GM12878 (cell line): ENCODE measurements at regions not wholly inside any gene's neighbourhood (a gene's known extent, or its start where the extent isn't known, plus 50 kb on each side); places are given as distances from the start of the nearest gene placed in this dataset.

Source experiments
- ATAC-seq: fragments of 200-7000 bp; cut with Tn5 transposase; 3 replicates; pipeline ENCODE4 v1.9.1; 2020; ENCODE audit warnings: mild to moderate bottlenecking, moderate library complexity
- BruUV-seq: library from RNA; stranded (reverse); fragments of 400-500 nt; replicated peaks from 2 replicates; lab custom pipeline; 2021; lab: Mats Ljungman, UMichigan
- CTCF ChIA-PET: fragments of 300-600 bp; sonication (Branson Sonifier 250); formaldehyde crosslinking; extraction: SDS; loops from one replicate; lab custom pipeline; 2021; ENCODE audit warnings: inconsistent platforms; lab: Yijun Ruan, JAX
- POLR2A ChIA-PET: fragments of 350-600 bp; formaldehyde crosslinking; extraction: SDS; loops from one replicate; lab custom pipeline; 2021; ENCODE audit warnings: inconsistent platforms; lab: Charles Lee
- RAD21 ChIA-PET: fragments of 300-600 bp; sonication (Branson Sonifier 250); formaldehyde crosslinking; loops from one replicate; lab custom pipeline; 2023; ENCODE audit warnings: antibody characterized with exemption; ENCODE audit not compliant: unreplicated experiment; lab: Charles Lee
- SMC1A ChIA-PET: fragments of 300-600 bp; sonication (Branson Sonifier 250); formaldehyde crosslinking; loops from one replicate; lab custom pipeline; 2023; ENCODE audit not compliant: unreplicated experiment, uncharacterized antibody; lab: Charles Lee
- DNase-seq: peaks from one replicate; pipeline ENCODE4 v3.0.0-alpha.2; 2011; ENCODE audit warnings: low read depth, low spot score
- FAIRE-seq: peaks from 3 replicates; lab custom pipeline; 2011; peaks lifted over from hg19 to GRCh38; lab: Jason Lieb, UNC
- H2AFZ ChIP-seq: 2 replicates; pipeline ENCODE4 v1.6.0; 2011; ENCODE audit warnings: low read depth, low read length, control low read depth; ENCODE audit not compliant: control insufficient read depth
- H3K27ac ChIP-seq: 2 replicates; pipeline ENCODE4 v1.5.1; 2011; ENCODE audit warnings: control low read depth; ENCODE audit not compliant: control insufficient read depth, insufficient read depth
- H3K27me3 ChIP-seq, 2 experiments: replicated peaks in 1 of 2; 2 replicates each; pipeline versions ENCODE4 v1.6.0 to v1.6.1; 2011; ENCODE audit warnings: low read length in 1 of 2; ENCODE audit not compliant: control insufficient read depth in 2 of 2, insufficient read depth in 2 of 2
- H3K36me3 ChIP-seq, 2 experiments: 2 replicates each; pipeline ENCODE4 v1.5.1; 2011; ENCODE audit warnings: low read length in 1 of 2; ENCODE audit not compliant: control insufficient read depth in 2 of 2, insufficient read depth in 2 of 2
- H3K4me1 ChIP-seq: 2 replicates; pipeline ENCODE4 v1.6.1; 2011; ENCODE audit warnings: mild to moderate bottlenecking, low read length, moderate library complexity, mixed read lengths; ENCODE audit not compliant: control insufficient read depth, insufficient read depth
- H3K4me2 ChIP-seq: 2 replicates; pipeline ENCODE4 v1.6.0; 2011; ENCODE audit warnings: control low read depth; ENCODE audit not compliant: control insufficient read depth, insufficient read depth
- H3K4me3 ChIP-seq: fragments of 200-600 bp; sonication (generic); 2 replicates; pipeline ENCODE4 v1.5.1; 2016
- H3K79me2 ChIP-seq: 2 replicates; pipeline ENCODE4 v1.6.0; 2011; ENCODE audit warnings: low read length; ENCODE audit not compliant: control insufficient read depth, insufficient read depth
- H3K9ac ChIP-seq: 2 replicates; pipeline ENCODE4 v1.8.0; 2011; ENCODE audit warnings: low read length, control low read depth, mixed read lengths; ENCODE audit not compliant: control insufficient read depth, insufficient read depth
- H3K9me3 ChIP-seq: replicated peaks from 3 replicates; pipeline ENCODE4 v1.5.1; 2011; ENCODE audit warnings: mild to moderate bottlenecking, low read length; ENCODE audit not compliant: control insufficient read depth, insufficient read depth
- H4K20me1 ChIP-seq: 2 replicates; pipeline ENCODE4 v1.6.0; 2011; ENCODE audit not compliant: control insufficient read depth, insufficient read depth
- BACH1 ChIP-seq: fragments of 450-650 bp; IDR thresholded peaks from 2 replicates; pipeline ENCODE4 v1.6.1; 2017; ENCODE audit warnings: mild to moderate bottlenecking, borderline replicate concordance
- BHLHE40 ChIP-seq, 2 experiments: fragments of 450-650 bp in 1 of 2; IDR thresholded peaks; 2 replicates each; pipeline ENCODE4 v1.6.1; 2011 to 2017; ENCODE audit warnings: low read depth in 2 of 2, borderline replicate concordance in 1 of 2, improper control_type of control experiment in 1 of 2, low read length in 1 of 2, mild to moderate bottlenecking in 1 of 2
- CBFB ChIP-seq: IDR thresholded peaks from 2 replicates; pipeline ENCODE4 v1.6.1; 2016; ENCODE audit warnings: antibody characterized with exemption, low read depth
- E4F1 ChIP-seq: fragments of 450-650 bp; IDR thresholded peaks from 2 replicates; pipeline ENCODE4 v1.6.1; 2018; ENCODE audit warnings: borderline replicate concordance, mild to moderate bottlenecking; ENCODE audit not compliant: partially characterized antibody
- EGR1 ChIP-seq, 2 experiments: IDR thresholded peaks; 1 replicate in 1 of 2; 2 replicates in 1 of 2; pipeline ENCODE4 v1.6.1; 2011 to 2012; ENCODE audit warnings: low read depth in 2 of 2, low read length in 2 of 2, borderline replicate concordance in 1 of 2, mild to moderate bottlenecking in 1 of 2, moderate library complexity in 1 of 2
- ELK1 ChIP-seq: IDR thresholded peaks from 2 replicates; pipeline ENCODE4 v1.6.1; 2012; ENCODE audit warnings: low read depth, low read length, improper control_type of control experiment
- ESRRA ChIP-seq: IDR thresholded peaks from 2 replicates; pipeline ENCODE4 v1.6.1; 2012; ENCODE audit warnings: mild to moderate bottlenecking, low read length, improper control_type of control experiment
- HDAC6 ChIP-seq: fragments of 200-600 bp; sonication (generic); IDR thresholded peaks from one replicate; pipeline ENCODE4 v1.8.0; 2017; ENCODE audit warnings: antibody characterized with exemption; ENCODE audit not compliant: unreplicated experiment
- JUNB ChIP-seq: IDR thresholded peaks from 2 replicates; pipeline ENCODE4 v1.6.1; 2016; ENCODE audit warnings: antibody characterized with exemption, mild to moderate bottlenecking
- KAT2A ChIP-seq: conservative IDR thresholded peaks from 2 replicates; pipeline ENCODE4 v1.6.1; 2011; ENCODE audit warnings: low read depth, low read length; ENCODE audit not compliant: control insufficient read depth
- NR2C1 ChIP-seq: fragments of 450-650 bp; IDR thresholded peaks from 2 replicates; pipeline ENCODE4 v1.6.1; 2017; ENCODE audit warnings: antibody characterized with exemption, mild to moderate bottlenecking, moderate library complexity
- SP1 ChIP-seq: IDR thresholded peaks from one replicate; pipeline ENCODE4 v1.6.1; 2011; ENCODE audit warnings: low read depth, low read length
- TCF12 ChIP-seq: IDR thresholded peaks from 2 replicates; pipeline ENCODE4 v1.6.1; 2011; ENCODE audit warnings: low read depth, mild to moderate bottlenecking, low read length
- ZNF384 ChIP-seq: IDR thresholded peaks from 2 replicates; pipeline ENCODE4 v1.6.1; 2012; ENCODE audit warnings: low read depth, mild to moderate bottlenecking, low read length, improper control_type of control experiment, borderline replicate concordance
- WGBS: methylation state at CpG from one replicate; pipeline ENCODE4 v1.1.6; 2016; ENCODE audit warnings: low lambda C conversion rate; ENCODE audit not compliant: insufficient replicate concordance, insufficient coverage; ENCODE audit errors: missing lambda C conversion rate; 5-methylcytosine and 5-hydroxymethylcytosine counted together
- in situ Hi-C: fragments of 300-500 bp; cut with MboI; formaldehyde crosslinking; loops from 9 replicates; pipeline ENCODE4 v1.14.3; 2018; ENCODE audit warnings: mixed read lengths
- intact Hi-C: fragments of 100-400 bp; cut with micrococcal nuclease; formaldehyde crosslinking; loops from one replicate; pipeline ENCODE4 v1.14.2; 2022; ENCODE audit not compliant: unreplicated experiment
- TF ChIP-seq, protein P1 (sequence below): fragments of 450-650 bp; formaldehyde crosslinking; IDR thresholded peaks from 2 replicates; pipeline ENCODE4 v1.4.0; 2022; ENCODE audit warnings: mild to moderate bottlenecking, moderate library complexity

DNA sequence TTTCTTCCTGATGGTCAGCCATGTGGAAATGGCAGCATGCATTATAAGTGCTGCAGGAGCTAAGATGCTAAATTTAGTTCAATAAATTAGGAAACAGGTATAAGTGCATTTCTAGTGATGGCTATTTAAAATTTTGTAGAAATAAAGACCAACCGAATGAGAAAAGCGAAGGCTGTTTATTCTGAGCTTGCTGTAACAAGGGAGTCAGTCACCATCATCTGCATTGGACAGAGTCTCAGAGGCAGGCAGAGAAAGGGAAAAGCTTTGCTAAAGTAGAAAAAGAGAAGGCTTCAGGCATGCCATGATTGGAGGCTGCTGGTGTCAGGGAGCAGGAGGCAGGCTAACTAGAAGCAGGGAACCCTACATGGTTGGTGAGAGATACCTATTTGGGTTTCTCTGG lies 451.0 kb downstream of the EDEM1 start (continued):
- TF ChIP-seq BACH1 (no peak), BHLHE40 (IDR thresholded peaks at IDR 0.05; ENCODE audit: borderline replicate concordance in 1 of 2, low read depth in 2 of 2, low read length in 1 of 2) (no peak), JUNB (no peak), NR2C1 (no peak)

- in situ Hi-C loops, result no loop called here
- no peak overlapping the region for H2AFZ ChIP-seq
- no TSS peak for BruUV-seq
- no peak overlapping the region for H3K9ac ChIP-seq
- H3K27ac ChIP-seq, result no peak overlapping the region
- ATAC-seq, result no peak
- H3K4me1 ChIP-seq, result no peaks in the 10 kb centered on the region
- no peaks in the 10 kb centered on the region for H3K79me2 ChIP-seq
- RAD21 ChIA-PET, result no interaction called here
- H3K27me3 ChIP-seq, result no peaks in the 10 kb centered on the region
- no peak overlapping the region for H3K4me2 ChIP-seq
- FAIRE-seq, result no peak
- no peaks in the 10 kb centered on the region for H4K20me1 ChIP-seq
- POLR2A ChIA-PET, result interaction anchor here (0.7 kb wide), 1 partner anchor 11 kb away, joined by 3 read pairs; no protein-coding TSS in a partner anchor
- H3K9me3 ChIP-seq, result no peaks in the 10 kb centered on the region
- intact Hi-C loops, result no loop called here
- TF ChIP-seq E4F1 (no peak), KAT2A (no peak), ESRRA (no peak), ZNF384 (no peak), ELK1 (no peak), HDAC6 (no peak), CBFB (no peak), EGR1 (IDR thresholded peaks at IDR 0.05; ENCODE audit: borderline replicate concordance in 1 of 2, low read depth in 2 of 2, low read length in 2 of 2) (no peak), TCF12 (no peak), SP1 (no peak)
- TF ChIP-seq, protein P1, sequence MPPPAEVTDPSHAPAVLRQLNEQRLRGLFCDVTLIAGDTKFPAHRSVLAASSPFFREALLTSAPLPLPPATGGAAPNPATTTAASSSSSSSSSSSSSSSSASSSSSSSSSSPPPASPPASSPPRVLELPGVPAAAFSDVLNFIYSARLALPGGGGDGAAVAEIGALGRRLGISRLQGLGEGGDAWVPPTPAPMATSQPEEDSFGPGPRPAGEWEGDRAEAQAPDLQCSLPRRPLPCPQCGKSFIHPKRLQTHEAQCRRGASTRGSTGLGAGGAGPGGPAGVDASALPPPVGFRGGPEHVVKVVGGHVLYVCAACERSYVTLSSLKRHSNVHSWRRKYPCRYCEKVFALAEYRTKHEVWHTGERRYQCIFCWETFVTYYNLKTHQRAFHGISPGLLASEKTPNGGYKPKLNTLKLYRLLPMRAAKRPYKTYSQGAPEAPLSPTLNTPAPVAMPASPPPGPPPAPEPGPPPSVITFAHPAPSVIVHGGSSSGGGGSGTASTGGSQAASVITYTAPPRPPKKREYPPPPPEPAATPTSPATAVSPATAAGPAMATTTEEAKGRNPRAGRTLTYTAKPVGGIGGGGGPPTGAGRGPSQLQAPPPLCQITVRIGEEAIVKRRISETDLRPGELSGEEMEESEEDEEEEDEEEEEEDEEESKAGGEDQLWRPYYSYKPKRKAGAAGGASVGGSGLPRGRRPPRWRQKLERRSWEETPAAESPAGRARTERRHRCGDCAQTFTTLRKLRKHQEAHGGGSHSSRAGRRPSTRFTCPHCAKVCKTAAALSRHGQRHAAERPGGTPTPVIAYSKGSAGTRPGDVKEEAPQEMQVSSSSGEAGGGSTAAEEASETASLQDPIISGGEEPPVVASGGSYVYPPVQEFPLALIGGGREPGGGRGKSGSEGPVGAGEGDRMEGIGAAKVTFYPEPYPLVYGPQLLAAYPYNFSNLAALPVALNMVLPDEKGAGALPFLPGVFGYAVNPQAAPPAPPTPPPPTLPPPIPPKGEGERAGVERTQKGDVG, result no peak
- TF ChIP-seq, all 136 proteins: peak for 0
- no peaks in the 10 kb centered on the region for H3K36me3 ChIP-seq
- no peak for DNase-seq
- CTCF ChIA-PET, result no interaction called here
- no peak overlapping the region for H3K4me3 ChIP-seq
- SMC1A ChIA-PET, result interaction anchor here (1.0 to 1.3 kb wide), 2 partner anchors 19 to 347 kb away, joined by 3 read pairs; no protein-coding TSS in a partner anchor
- 3% methylated on average over 7 of the region's 7 CpGs for WGBS
These were observed 457.5 kb downstream of the EDEM1 start for GRCh38 chr3:5644773-5645670.
